Lower leg skin (tissue), 3 donors: ENCODE measurements at regions not wholly inside any gene's neighbourhood (a gene's known extent, or its start where the extent isn't known, plus 50 kb on each side); places are given as distances from the start of the nearest gene placed in this dataset.

Source experiments
- CTCF ChIP-seq, 3 donors: fragments of 450-650 bp; IDR thresholded peaks; one replicate each; pipeline ENCODE4 v1.5.1; 2016; ENCODE audit warnings: antibody characterized with exemption in 3 of 3, mild to moderate bottlenecking in 3 of 3, moderate library complexity in 2 of 3
- POLR2A ChIP-seq, 2 donors: fragments of 450-650 bp; IDR thresholded peaks; one replicate each; pipeline ENCODE4 v1.6.1; 2016 to 2017; ENCODE audit warnings: antibody characterized with exemption in 2 of 2, mild to moderate bottlenecking in 1 of 2, moderate library complexity in 1 of 2

GRCh38 chr7:131944556-131945069 lies 388.2 kb upstream of the PODXL start:
- TF ChIP-seq CTCF (IDR thresholded peaks at IDR 0.05): no peak
- TF ChIP-seq POLR2A (IDR thresholded peaks at IDR 0.05): no peak
